ENCODE measurements at regions not wholly inside any gene's neighbourhood (a gene's known extent, or its start where the extent isn't known, plus 50 kb on each side); places are given as distances from the start of the nearest gene placed in this dataset.

- no peaks in the 10 kb centered on the region for H3K27me3 Mint-ChIP-seq (ENCODE audit: low read depth)
- no peak for DNase-seq (ENCODE audit: low spot score)
- H3K27ac Mint-ChIP-seq = no peak overlapping the region
- no peaks in the 10 kb centered on the region for H3K4me1 Mint-ChIP-seq (ENCODE audit: low read depth)
- H3K4me3 Mint-ChIP-seq = no peak overlapping the region
- H3K9me3 Mint-ChIP-seq = peaks cover 34% of the 10 kb centered on the region
- no peaks in the 10 kb centered on the region for H3K36me3 Mint-ChIP-seq (ENCODE audit: low read depth)
These were observed 788.4 kb upstream of the PRMT6 start for GRCh38 chr1:106268070-106268469.

- Mint-ChIP-seq H3K4me1 (ENCODE audit: low read depth) (no peaks in the 10 kb centered on the region), H3K9me3 (peaks cover 18% of the 10 kb centered on the region), H3K27me3 (ENCODE audit: low read depth) (no peaks in the 10 kb centered on the region), H3K27ac (no peak overlapping the region), H3K4me3 (no peak overlapping the region), H3K36me3 (ENCODE audit: low read depth) (no peaks in the 10 kb centered on the region)
- no peak for DNase-seq (ENCODE audit: low spot score)
These were observed 779.6 kb upstream of the PRMT6 start for GRCh38 chr1:106276871-106277270.

- Mint-ChIP-seq H3K4me1 (ENCODE audit: low read depth) (no peaks in the 10 kb centered on the region), H3K9me3 (peaks cover 22% of the 10 kb centered on the region), H3K36me3 (ENCODE audit: low read depth) (no peaks in the 10 kb centered on the region), H3K27ac (no peak overlapping the region), H3K27me3 (ENCODE audit: low read depth) (no peaks in the 10 kb centered on the region), H3K4me3 (no peak overlapping the region)
- DNase-seq (ENCODE audit: low spot score) = no peak
These were observed 778.7 kb upstream of the PRMT6 start for GRCh38 chr1:106277786-106278185.

DNA sequence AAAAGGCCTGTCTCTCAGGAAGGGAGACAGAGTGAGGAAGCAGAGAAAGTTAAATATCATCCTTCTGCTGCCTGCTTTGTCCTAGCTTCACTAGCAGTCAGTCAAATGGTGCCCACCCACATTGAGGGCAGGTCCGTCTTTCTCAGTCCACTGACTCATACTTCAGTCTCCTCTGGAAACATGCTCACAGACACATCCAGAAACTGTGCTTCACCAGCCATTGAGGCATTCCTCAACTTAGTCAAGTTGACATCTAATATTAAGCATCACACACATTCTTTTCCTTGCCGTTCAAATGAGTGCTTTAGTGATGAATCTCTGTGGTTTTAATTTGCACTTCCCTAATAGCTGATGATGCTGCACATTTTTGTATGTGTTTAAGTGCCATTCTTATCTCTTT lies 777.8 kb upstream of the PRMT6 start:
- H3K27me3 Mint-ChIP-seq (ENCODE audit: low read depth) = no peaks in the 10 kb centered on the region
- no peaks in the 10 kb centered on the region for H3K4me1 Mint-ChIP-seq (ENCODE audit: low read depth)
- no peak for DNase-seq (ENCODE audit: low spot score)
- H3K36me3 Mint-ChIP-seq (ENCODE audit: low read depth) = no peaks in the 10 kb centered on the region
- no peak overlapping the region for H3K4me3 Mint-ChIP-seq
- H3K9me3 Mint-ChIP-seq = peaks cover 22% of the 10 kb centered on the region
- H3K27ac Mint-ChIP-seq = no peak overlapping the region

DNA sequence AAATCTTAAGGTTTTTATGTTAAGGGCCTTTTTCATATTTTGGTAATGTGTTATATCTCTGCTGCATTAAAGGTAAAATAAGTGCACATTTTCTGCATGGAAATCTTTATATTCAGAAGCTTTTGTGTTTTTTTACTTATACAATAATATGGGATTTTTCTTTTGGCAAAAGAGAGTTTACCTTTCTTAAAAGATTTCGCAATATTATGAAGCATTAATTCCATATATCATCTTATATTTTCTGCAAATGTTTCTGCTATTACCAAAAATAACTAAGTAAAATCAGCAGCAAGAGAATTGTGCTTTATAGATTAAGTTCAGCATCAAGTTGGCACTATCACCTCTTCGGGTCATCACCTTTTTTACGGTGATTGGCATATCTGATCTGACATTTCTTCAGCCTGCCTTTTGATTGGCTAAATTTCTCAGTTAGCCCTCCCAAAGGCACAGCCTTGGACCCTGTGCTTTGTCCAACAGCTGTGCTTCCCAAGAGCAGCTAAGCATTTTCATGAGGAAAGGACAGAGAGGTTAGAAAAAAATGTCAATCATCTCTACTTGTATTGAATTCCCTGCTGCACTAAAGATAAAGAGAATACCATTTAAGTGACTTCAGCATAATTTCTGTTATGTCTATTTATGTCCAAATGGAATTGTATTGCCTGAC lies 767.1 kb upstream of the PRMT6 start:
- no peaks in the 10 kb centered on the region for H3K4me1 Mint-ChIP-seq (ENCODE audit: low read depth)
- no peaks in the 10 kb centered on the region for H3K27me3 Mint-ChIP-seq (ENCODE audit: low read depth)
- H3K36me3 Mint-ChIP-seq (ENCODE audit: low read depth) = no peaks in the 10 kb centered on the region
- DNase-seq (ENCODE audit: low spot score) = no peak
- peaks cover 39% of the 10 kb centered on the region for H3K9me3 Mint-ChIP-seq
- no peak overlapping the region for H3K27ac Mint-ChIP-seq
- no peak overlapping the region for H3K4me3 Mint-ChIP-seq

- Mint-ChIP-seq H3K27ac (no peak overlapping the region), H3K4me1 (ENCODE audit: low read depth) (no peaks in the 10 kb centered on the region), H3K27me3 (ENCODE audit: low read depth) (no peaks in the 10 kb centered on the region), H3K9me3 (peaks cover 31% of the 10 kb centered on the region), H3K36me3 (ENCODE audit: low read depth) (no peaks in the 10 kb centered on the region), H3K4me3 (no peak overlapping the region)
- DNase-seq (ENCODE audit: low spot score) = no peak
These were observed 765.5 kb upstream of the PRMT6 start for GRCh38 chr1:106290805-106291501.

- Mint-ChIP-seq H3K9me3 (peaks cover 35% of the 10 kb centered on the region), H3K4me1 (ENCODE audit: low read depth) (no peaks in the 10 kb centered on the region), H3K36me3 (ENCODE audit: low read depth) (no peaks in the 10 kb centered on the region)
These were observed 764.3 kb upstream of the PRMT6 start for GRCh38 chr1:106292130-106292529.

GRCh38 chr1:106296431-106296830 lies 760.0 kb upstream of the PRMT6 start:
- H3K4me3 Mint-ChIP-seq = no peak overlapping the region
- no peaks in the 10 kb centered on the region for H3K27me3 Mint-ChIP-seq (ENCODE audit: low read depth)

More at GRCh38 chr1:106292130-106292529, 764.3 kb upstream of the PRMT6 start:
- no peak overlapping the region for H3K4me3 Mint-ChIP-seq
- H3K27ac Mint-ChIP-seq = no peak overlapping the region
- no peak for DNase-seq (ENCODE audit: low spot score)
- H3K27me3 Mint-ChIP-seq (ENCODE audit: low read depth) = no peaks in the 10 kb centered on the region

DNA sequence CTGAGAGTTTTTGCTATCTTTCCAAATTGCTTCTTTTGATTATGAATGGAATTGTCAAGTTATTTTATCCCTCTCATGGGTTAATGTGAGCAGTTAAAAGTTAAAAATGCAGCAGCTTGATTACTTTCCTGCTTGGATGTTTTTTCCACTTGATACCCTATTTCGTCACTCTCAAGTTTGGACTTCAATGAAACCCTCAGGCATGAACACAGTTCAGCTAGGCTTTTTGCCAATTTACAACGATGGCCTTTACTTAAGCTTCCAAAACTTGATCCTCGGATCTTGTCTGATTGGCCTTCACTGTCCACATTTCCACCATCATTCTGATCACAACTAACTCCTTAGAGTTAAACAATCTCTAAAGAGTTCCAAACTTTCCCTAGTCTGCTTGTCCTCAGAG lies 752.4 kb upstream of the PRMT6 start:
- Mint-ChIP-seq H3K4me3 (no peak overlapping the region), H3K9me3 (peaks cover 42% of the 10 kb centered on the region), H3K4me1 (ENCODE audit: low read depth) (no peaks in the 10 kb centered on the region), H3K36me3 (ENCODE audit: low read depth) (no peaks in the 10 kb centered on the region), H3K27me3 (ENCODE audit: low read depth) (no peaks in the 10 kb centered on the region), H3K27ac (no peak overlapping the region)
- no peak for DNase-seq (ENCODE audit: low spot score)

More at GRCh38 chr1:106296431-106296830, 760.0 kb upstream of the PRMT6 start:
- Mint-ChIP-seq H3K9me3 (peaks cover 41% of the 10 kb centered on the region), H3K27ac (no peak overlapping the region), H3K36me3 (ENCODE audit: low read depth) (no peaks in the 10 kb centered on the region), H3K4me1 (ENCODE audit: low read depth) (no peaks in the 10 kb centered on the region)
- DNase-seq (ENCODE audit: low spot score) = no peak

DNA sequence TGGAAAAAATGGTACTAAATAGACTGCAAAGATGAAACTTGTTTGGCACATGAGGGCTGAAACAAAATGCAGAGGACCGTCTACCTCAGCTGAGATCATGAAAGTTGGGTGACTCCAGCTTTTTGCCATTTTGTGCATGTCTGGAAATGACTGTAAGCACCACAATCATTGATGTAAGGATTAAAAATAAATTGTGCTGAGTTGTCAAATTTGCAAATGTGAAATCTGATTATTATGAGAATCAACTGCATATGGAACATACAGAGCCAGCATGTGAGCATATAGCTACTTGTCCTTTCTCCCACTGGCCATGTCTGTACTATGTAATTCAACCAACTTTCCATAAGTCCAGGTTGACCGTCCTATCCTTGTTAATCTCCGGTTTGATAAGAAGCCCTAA lies 736.9 kb upstream of the PRMT6 start:
- Mint-ChIP-seq H3K4me3 (no peak overlapping the region), H3K4me1 (ENCODE audit: low read depth) (no peaks in the 10 kb centered on the region), H3K27me3 (ENCODE audit: low read depth) (no peaks in the 10 kb centered on the region), H3K27ac (no peak overlapping the region), H3K9me3 (peaks cover 23% of the 10 kb centered on the region), H3K36me3 (ENCODE audit: low read depth) (no peaks in the 10 kb centered on the region)
- DNase-seq (ENCODE audit: low spot score) = no peak

DNA sequence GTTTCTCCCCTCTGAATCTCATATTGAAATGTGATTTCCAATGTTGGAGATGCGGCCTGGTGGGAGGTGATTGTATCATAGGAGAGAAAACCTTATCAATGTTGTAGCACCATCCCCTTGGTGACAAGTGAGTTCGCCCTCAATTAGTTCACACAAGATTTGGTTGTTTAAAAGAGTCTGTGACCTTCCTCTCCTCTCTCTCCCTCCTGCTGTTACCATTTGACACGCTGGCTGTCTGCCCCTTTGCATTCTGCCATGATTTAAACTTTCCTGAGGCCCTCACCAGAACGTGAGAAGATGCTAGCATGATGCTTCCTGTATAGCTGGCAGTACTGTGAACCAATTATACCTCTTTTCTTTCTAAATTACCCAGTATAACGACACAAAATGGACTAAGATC lies 730.9 kb upstream of the PRMT6 start:
- no peaks in the 10 kb centered on the region for H3K4me1 Mint-ChIP-seq (ENCODE audit: low read depth)

DNA sequence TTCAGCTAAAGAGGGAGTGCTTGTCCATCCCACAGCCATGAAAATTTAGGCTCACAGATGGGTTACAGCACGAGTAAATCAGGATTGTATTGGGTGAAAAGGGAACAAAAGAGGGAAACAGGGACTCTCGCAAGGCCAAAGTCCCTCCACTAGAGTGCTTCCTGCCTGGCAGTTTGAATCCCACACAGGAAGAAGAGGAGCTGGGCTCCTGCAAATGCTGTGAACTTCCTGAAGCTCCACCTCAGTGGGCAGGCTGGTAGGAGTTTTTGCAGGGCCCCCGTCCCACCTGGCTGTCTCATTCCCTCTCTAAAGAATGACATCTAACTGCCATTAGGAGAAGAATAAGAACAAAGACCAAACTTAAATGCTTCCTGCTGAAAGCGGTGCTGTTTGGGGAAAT lies 712.0 kb upstream of the PRMT6 start:
- Mint-ChIP-seq H3K4me3 (no peak overlapping the region), H3K36me3 (ENCODE audit: low read depth) (no peaks in the 10 kb centered on the region), H3K27ac (no peak overlapping the region), H3K27me3 (ENCODE audit: low read depth) (no peaks in the 10 kb centered on the region), H3K4me1 (ENCODE audit: low read depth) (no peaks in the 10 kb centered on the region), H3K9me3 (peaks cover 33% of the 10 kb centered on the region)
- DNase-seq (ENCODE audit: low spot score) = no peak

More for the DNA sequence above, 730.9 kb upstream of the PRMT6 start:
- no peak for DNase-seq (ENCODE audit: low spot score)
- H3K9me3 Mint-ChIP-seq = peaks cover 15% of the 10 kb centered on the region
- H3K27me3 Mint-ChIP-seq (ENCODE audit: low read depth) = no peaks in the 10 kb centered on the region
- H3K27ac Mint-ChIP-seq = no peak overlapping the region
- H3K4me3 Mint-ChIP-seq = no peak overlapping the region
- no peaks in the 10 kb centered on the region for H3K36me3 Mint-ChIP-seq (ENCODE audit: low read depth)

- no peaks in the 10 kb centered on the region for H3K27me3 Mint-ChIP-seq (ENCODE audit: low read depth)
- no peaks in the 10 kb centered on the region for H3K4me1 Mint-ChIP-seq (ENCODE audit: low read depth)
- no peak overlapping the region for H3K27ac Mint-ChIP-seq
These were observed 696.2 kb upstream of the PRMT6 start for GRCh38 chr1:106360252-106360651.

GRCh38 chr1:106366627-106367319 lies 689.7 kb upstream of the PRMT6 start:
- H3K9me3 Mint-ChIP-seq = peaks cover 28% of the 10 kb centered on the region

More at GRCh38 chr1:106360252-106360651, 696.2 kb upstream of the PRMT6 start:
- Mint-ChIP-seq H3K4me3 (no peak overlapping the region), H3K36me3 (ENCODE audit: low read depth) (no peaks in the 10 kb centered on the region), H3K9me3 (peaks cover 51% of the 10 kb centered on the region)
- no peak for DNase-seq (ENCODE audit: low spot score)

More at GRCh38 chr1:106366627-106367319, 689.7 kb upstream of the PRMT6 start:
- no peaks in the 10 kb centered on the region for H3K36me3 Mint-ChIP-seq (ENCODE audit: low read depth)
- no peak overlapping the region for H3K27ac Mint-ChIP-seq
- no peaks in the 10 kb centered on the region for H3K4me1 Mint-ChIP-seq (ENCODE audit: low read depth)
- H3K4me3 Mint-ChIP-seq = no peak overlapping the region
- no peak for DNase-seq (ENCODE audit: low spot score)
- no peaks in the 10 kb centered on the region for H3K27me3 Mint-ChIP-seq (ENCODE audit: low read depth)

All from T-helper 2 cell treated with Interferon-gamma antibody and Interleukin-4, amounts not matched to agents 5 μg/mL and 100 μg/mL, for 36 hours (primary cell).